Skin epidermis (tissue), 12 donors: ENCODE measurements at regions not wholly inside any gene's neighbourhood (a gene's known extent, or its start where the extent isn't known, plus 50 kb on each side); places are given as distances from the start of the nearest gene placed in this dataset.
"Not testable (repeated sequence)": the region's sequence is repeated elsewhere in the genome, so short reads cannot be mapped to it uniquely, and the experiment has no call there.

Experiments used
- H3K27ac ChIP-seq, 21 experiments: fragments of 200-600 bp; sonication (generic) in 11 of 21; one replicate each; pipeline ENCODE4 v1.5.0; 2020; ENCODE audit warnings: mild to moderate bottlenecking in 3 of 21, inconsistent platforms in 2 of 21, moderate library complexity in 2 of 21
- H3K4me3 ChIP-seq, 7 experiments: fragments of 200-600 bp; sonication (generic) in 2 of 7; one replicate each; pipeline ENCODE4 v1.5.0; 2020; ENCODE audit warnings: inconsistent platforms in 2 of 7, mild to moderate bottlenecking in 2 of 7, moderate library complexity in 1 of 7

GRCh38 chrX:13226214-13226613 is 93.6 kb downstream of the ATXN3L start:
- Histone ChIP-seq H3K27ac (no peak overlapping the region), H3K4me3 (no peak overlapping the region)

DNA sequence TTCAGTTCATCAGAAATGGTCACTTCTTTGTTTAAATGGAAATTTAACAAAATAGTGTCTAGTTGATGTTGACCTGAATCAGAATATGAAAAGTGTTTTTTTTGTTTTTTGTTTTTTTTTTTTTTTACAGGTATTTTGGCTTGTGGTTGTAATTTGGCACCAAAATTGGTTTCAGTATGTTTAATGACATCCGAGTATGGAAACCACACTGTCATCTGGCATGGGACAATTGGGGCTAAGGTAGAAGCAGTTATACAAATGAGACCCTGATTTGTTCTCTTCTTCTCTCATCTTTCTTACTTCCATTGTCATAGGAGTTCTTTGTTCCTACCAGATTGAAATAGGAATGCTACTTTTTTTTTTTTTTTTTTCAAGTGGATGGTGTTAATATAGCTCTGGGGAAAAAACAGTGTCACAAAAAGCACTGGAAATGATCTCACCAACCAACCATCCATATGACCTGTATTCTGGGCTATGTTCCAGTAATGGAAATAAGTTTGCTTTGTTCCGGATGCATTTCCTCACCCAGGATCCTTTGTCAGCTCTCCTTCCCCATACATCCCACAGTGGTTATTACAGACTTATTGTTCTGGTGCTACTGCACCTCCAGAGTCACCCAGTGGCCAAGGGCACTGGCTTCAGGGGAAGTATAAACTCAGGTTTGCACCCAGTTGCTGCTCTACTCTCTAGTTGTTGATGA is 95.8 kb downstream of the ATXN3L start:
- Histone ChIP-seq H3K27ac (no peak overlapping the region), H3K4me3 (no peak overlapping the region)

DNA sequence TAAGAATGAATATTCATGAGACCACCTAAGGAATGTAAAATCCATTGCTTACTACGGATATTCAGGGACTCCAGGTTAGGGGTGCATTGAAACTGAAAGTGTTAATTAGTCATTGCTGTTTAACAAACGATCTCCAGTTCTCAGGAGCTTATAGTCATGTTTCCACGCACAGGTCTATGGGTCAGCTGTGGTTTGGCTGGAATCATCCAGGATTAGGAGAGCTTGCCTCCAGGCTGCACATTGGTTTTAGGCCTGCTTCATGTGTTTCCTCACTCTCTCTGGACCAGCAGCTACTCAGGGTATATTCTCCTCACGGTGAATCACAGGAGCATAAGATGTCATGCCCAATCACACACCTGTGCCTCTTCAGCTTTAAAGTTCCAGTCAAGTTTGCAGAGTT is 98.9 kb downstream of the ATXN3L start:
- no peak overlapping the region for H3K4me3 ChIP-seq
- no peak overlapping the region for H3K27ac ChIP-seq

DNA sequence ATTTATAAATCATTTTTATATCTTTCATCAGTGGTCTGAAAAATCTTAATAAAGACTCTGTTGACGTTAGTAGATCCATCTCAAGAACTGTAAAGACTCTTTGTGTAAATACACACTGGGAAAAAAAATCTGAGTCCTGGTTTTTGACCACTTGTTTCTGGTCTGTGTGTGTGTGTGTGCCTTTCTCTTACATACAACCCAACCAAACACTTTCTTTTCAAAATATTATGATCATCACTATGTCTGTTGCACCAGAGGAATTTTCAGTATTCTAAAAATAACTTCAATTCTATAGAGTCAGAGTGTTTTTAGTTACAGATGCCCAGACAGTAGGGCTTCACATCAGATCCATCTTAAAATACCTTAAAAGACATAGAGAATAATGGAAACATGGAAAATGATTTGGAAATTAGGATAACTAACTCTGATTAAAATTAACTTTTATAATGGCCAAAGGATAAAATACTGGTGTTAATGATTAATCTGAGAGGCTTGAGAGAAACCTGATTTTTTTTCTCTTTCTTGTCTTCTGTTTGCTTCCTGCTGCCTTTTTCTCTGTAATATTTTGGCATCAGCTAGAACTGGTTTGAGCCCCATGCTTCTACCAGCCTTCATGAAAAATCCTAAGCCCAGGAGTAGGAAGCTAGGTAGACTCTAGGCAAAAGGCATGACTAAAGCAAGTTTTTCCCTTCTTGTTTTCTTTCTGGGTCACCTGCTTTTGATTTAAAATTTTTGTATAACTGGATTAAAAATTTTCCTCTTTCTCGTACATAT is 99.7 kb downstream of the ATXN3L start:
- no peak overlapping the region for H3K4me3 ChIP-seq
- no peak overlapping the region for H3K27ac ChIP-seq

- Histone ChIP-seq H3K27ac (no peak overlapping the region), H3K4me3 (no peak overlapping the region)
Observed at GRCh38 chrX:13218758-13219157, 101.1 kb downstream of the ATXN3L start.

- H3K4me3 ChIP-seq: no peak overlapping the region
Observed at GRCh38 chrX:13216139-13216538, 103.7 kb downstream of the ATXN3L start.

DNA sequence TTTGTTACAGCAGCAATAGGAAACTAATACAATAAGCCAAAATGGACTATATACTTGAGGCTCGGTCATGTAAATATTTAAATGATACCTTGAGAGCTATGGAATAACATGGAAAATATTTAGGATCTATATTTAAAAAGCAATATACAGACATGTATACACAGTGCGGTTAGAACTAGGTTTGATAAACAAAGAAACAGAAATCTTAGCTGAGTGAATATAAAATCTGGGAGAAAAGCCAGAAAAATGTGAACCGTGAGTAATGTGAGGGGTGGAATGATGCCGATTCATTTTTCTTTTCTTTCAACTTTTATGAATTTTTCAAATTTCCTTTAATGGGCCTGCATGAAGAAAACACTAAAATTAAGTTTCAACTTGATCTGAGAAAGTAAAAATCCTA is 104.1 kb downstream of the ATXN3L start:
- Histone ChIP-seq H3K27ac (no peak overlapping the region), H3K4me3 (no peak overlapping the region)

More at GRCh38 chrX:13216139-13216538, 103.7 kb downstream of the ATXN3L start:
- H3K27ac ChIP-seq: no peak overlapping the region

GRCh38 chrX:13212191-13212651 is 107.6 kb downstream of the ATXN3L start:
- no peak overlapping the region for H3K4me3 ChIP-seq
- H3K27ac ChIP-seq: peak overlapping the region in 1 of 21 experiments; percentile 2

DNA sequence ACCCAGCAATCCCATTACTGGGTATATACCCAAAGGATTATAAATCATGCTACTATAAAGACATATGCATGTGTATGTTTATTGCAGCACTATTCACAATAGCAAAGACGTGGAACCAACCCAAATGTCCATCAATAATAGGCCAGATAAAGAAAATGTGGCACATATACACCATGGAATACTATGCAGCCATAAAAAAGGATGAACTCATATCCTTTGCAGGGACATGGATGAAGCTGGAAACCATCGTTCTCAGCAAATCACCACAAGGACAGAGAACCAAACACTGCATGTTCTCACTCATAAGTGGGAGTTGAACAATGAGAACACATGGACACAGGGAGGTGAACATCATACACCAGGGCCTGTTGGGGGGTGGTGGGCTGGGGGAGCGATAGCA is 109.7 kb downstream of the ATXN3L start:
- H3K27ac ChIP-seq, H3K4me3 ChIP-seq: not testable (repeated sequence)

- not testable (repeated sequence) for H3K4me3 ChIP-seq, H3K27ac ChIP-seq
Observed at GRCh38 chrX:13209704-13210103, 110.1 kb downstream of the ATXN3L start.

- no peak overlapping the region for H3K4me3 ChIP-seq
- H3K27ac ChIP-seq: no peak overlapping the region
Observed at GRCh38 chrX:13208281-13208935, 111.4 kb downstream of the ATXN3L start.

GRCh38 chrX:13203271-13203670 is 116.6 kb downstream of the ATXN3L start:
- Histone ChIP-seq H3K4me3 (no peak overlapping the region), H3K27ac (no peak overlapping the region)

DNA sequence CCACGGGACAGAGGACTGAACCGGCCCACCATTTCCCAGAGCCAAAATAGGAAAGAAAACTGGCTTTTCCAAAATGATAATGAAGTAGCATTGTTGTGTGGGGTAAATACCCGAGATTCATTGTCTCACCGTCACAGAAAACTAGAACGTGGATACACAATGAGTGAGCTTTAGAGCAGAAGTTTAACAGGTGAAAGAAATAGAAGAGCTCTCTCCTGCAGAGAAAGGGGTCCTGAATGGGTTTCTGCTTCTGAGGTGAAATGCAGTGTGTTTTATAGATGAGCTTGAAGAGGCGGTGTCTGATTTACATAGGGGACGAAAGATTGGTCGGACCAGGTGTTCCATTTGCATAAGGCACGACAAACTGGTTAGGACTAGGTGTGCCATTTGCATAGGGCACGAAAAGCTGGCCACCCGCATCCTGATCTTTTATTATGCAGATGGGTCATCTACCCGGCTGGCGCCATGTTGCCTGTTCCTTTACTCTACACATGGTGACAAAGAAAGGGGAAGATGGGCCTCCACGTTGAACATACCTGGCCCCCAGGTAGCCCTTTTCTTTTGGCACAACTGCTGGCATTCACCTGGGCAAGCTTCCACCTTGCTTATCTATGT is 118.1 kb downstream of the ATXN3L start:
- Histone ChIP-seq H3K27ac (no peak overlapping the region), H3K4me3 (no peak overlapping the region)

DNA sequence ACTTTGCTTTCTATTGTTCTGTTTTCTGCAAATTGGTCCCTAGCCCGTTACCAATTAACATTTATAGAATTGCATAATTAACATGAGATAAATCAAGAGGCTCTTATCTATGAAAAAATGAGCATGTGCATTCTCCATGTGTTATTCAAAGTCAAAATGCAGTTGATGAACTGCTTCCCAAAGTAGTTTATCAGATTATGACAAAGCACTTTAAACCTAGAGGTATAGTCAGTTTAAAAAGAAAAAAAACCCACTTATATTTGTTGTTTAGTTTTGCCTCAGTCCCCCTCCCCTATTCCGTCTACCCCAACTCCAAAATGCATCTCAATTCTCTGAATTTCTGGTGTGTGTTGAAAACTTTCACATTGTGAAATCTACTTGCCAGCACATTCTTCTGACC is 119.5 kb downstream of the ATXN3L start:
- H3K4me3 ChIP-seq: no peak overlapping the region
- no peak overlapping the region for H3K27ac ChIP-seq

DNA sequence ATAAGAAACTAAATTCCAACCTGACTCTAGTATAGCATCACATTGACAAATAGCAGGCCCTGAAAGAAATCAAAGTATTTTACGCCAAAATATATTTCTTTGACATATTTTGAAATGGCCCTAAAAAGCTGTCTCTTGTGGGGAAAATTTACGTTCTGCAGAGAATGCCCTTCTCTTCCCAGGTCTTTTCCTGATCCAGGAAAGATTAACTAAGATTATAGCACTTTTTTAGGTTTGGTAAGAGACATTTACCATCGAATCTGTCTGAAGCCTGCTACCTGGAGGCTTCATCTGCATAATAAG is 121.1 kb downstream of the ATXN3L start:
- no peak overlapping the region for H3K27ac ChIP-seq
- no peak overlapping the region for H3K4me3 ChIP-seq

DNA sequence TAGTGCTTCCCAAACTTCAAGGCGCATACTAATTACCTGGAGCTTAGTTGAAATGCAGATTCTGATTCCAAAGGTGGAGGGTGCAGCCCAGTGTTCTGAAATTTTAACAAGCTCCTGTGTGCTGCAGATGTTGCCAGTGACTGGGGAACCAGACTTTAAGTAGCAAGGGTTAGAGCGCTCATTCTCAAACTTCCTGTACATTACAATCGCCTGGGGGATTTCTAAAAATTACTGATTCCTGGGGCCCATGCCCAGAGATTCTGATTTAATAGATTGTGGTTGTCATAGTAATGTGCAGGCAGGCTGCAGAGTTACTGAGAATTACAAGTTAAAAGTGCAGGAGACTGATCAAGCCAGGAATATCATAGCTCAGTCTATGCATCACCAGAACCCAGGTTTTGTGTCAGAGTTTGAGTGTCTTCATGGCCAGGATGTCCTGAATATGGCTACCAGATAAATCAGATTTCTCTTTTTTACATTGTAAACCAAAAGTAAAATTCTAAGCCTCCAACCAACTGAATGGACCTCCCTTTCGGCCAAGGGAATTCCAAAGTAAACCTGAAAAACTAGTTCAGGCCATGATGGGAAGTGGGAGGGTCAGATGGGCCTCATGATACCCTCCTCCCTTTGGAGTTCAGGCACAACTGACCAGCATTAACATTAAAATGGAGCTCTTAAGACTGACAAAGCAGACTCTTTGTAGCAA is 121.6 kb downstream of the ATXN3L start:
- Histone ChIP-seq H3K27ac (no peak overlapping the region), H3K4me3 (no peak overlapping the region)

- H3K27ac ChIP-seq: no peak overlapping the region
- H3K4me3 ChIP-seq: no peak overlapping the region
Observed at GRCh38 chrX:13196782-13197181, 123.1 kb downstream of the ATXN3L start.

- H3K27ac ChIP-seq: no peak overlapping the region
Observed at GRCh38 chrX:13195340-13195739, 124.5 kb downstream of the ATXN3L start.

DNA sequence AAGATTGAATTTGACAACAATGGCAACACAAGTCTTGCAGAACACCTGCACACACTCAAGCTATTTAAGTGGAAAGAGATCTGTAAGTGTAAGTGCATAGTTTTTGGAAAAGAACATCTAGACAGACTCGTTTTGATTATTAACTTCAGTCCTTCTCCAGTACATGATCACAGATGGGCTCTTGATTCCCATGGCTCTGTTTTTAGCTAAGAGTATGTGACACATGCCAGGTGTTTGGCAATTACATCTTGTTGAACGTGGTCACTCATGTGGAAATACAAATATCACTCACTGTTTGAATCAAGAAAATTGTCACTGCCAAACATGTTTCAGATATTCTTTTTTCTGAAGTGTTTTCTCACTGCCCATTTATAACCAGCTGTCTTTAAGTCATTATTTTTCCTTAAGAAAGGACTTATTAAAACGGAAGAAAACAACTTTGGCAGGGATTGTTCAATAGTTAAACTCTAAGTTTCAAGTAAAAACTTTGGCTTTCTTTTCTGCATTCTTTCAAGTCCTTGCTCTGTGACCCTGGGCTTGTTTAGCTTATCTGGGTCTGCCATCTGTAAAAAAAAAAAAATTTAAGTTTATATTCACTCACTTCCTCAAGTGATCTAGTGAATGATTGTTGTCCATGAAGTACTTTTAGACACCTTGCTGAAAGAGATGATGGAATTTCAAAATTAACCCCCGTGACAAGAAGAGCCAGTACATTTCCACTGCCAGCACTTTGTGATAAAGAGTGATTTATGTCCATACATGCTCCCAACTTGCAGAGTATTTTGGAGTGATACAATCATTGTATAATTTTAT is 125.4 kb downstream of the ATXN3L start:
- Histone ChIP-seq H3K27ac (peak overlapping the region in 1 of 21 experiments; percentile 12), H3K4me3 (no peak overlapping the region)

More at GRCh38 chrX:13195340-13195739, 124.5 kb downstream of the ATXN3L start:
- H3K4me3 ChIP-seq: no peak overlapping the region
